RWPE2 (cell line): ENCODE measurements at regions not wholly inside any gene's neighbourhood (a gene's known extent, or its start where the extent isn't known, plus 50 kb on each side); places are given as distances from the start of the nearest gene placed in this dataset.

Source experiments
- ATAC-seq: fragments of 200-7000 bp; cut with Tn5 transposase; 3 replicates; pipeline ENCODE4 v1.9.1; 2021; ENCODE audit warnings: low read depth
- DNase-seq: peaks from one replicate; pipeline ENCODE4 v3.0.0-alpha.2; 2020; ENCODE audit warnings: low spot score
- H3K27ac ChIP-seq: fragments of 450-650 bp; 2 replicates; pipeline ENCODE4 v1.5.1; 2017; ENCODE audit warnings: mild to moderate bottlenecking; ENCODE audit not compliant: poor library complexity, severe bottlenecking
- H3K27me3 ChIP-seq: fragments of 250-450 bp; sonication (Bioruptor Pico); 2 replicates; pipeline ENCODE4 v1.5.1; 2021; ENCODE audit warnings: mild to moderate bottlenecking, moderate library complexity; ENCODE audit not compliant: insufficient read depth, poor library complexity, severe bottlenecking
- H3K36me3 ChIP-seq: fragments of 250-450 bp; sonication (Bioruptor Pico); 2 replicates; pipeline ENCODE4 v1.5.1; 2020; ENCODE audit warnings: low read depth, mild to moderate bottlenecking, moderate library complexity
- H3K4me1 ChIP-seq: fragments of 250-450 bp; sonication (Bioruptor Pico); 2 replicates; pipeline ENCODE4 v1.5.1; 2021; ENCODE audit warnings: mild to moderate bottlenecking, moderate library complexity; ENCODE audit not compliant: insufficient read depth, poor library complexity, severe bottlenecking
- H3K4me3 ChIP-seq: fragments of 250-450 bp; sonication (Bioruptor Pico); 2 replicates; pipeline ENCODE4 v1.5.1; 2021; ENCODE audit warnings: mild to moderate bottlenecking, moderate library complexity; ENCODE audit not compliant: severe bottlenecking
- H3K9me3 ChIP-seq: fragments of 250-450 bp; sonication (Bioruptor Pico); 2 replicates; pipeline ENCODE4 v1.5.1; 2021; ENCODE audit warnings: mild to moderate bottlenecking, moderate library complexity; ENCODE audit not compliant: severe bottlenecking
- CTCF ChIP-seq: fragments of 450-650 bp; IDR thresholded peaks from one replicate; pipeline ENCODE4 v1.5.1; 2017; ENCODE audit warnings: mild to moderate bottlenecking, moderate library complexity; ENCODE audit not compliant: poor library complexity, severe bottlenecking

GRCh38 chr3:10619989-10620832, 114.8 kb upstream of the ATP2B2 start:
- H3K4me1 ChIP-seq = no peaks in the 10 kb centered on the region
- no peak for TF ChIP-seq CTCF

DNA sequence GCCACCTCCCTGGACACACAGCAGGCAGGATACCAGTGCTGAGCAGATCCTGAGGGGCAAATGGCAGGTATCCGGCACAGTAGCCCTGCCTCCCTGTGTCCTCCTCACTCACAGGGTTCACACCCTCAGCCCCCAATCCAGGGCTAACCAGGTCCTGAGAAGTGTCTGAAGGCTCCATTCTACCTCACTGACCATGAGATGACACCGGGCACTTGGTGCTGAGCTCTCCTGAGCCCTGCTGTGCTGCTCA, 115.4 kb upstream of the ATP2B2 start:
- Histone ChIP-seq H3K36me3 (no peaks in the 10 kb centered on the region), H3K9me3 (no peaks in the 10 kb centered on the region), H3K27me3 (peaks cover 24% of the 10 kb centered on the region), H3K4me3 (no peak overlapping the region), H3K27ac (no peak overlapping the region), H3K4me1 (no peaks in the 10 kb centered on the region)
- no peak; the same call in 2 of the 3 replicates for ATAC-seq
- no peak for TF ChIP-seq CTCF
- DNase-seq = no peak

More at GRCh38 chr3:10619989-10620832, 114.8 kb upstream of the ATP2B2 start:
- no peak overlapping the region for H3K27ac ChIP-seq
- no peak overlapping the region for H3K4me3 ChIP-seq
- no peaks in the 10 kb centered on the region for H3K36me3 ChIP-seq
- ATAC-seq (no peak), DNase-seq (peak; percentile 28)
- H3K9me3 ChIP-seq = no peaks in the 10 kb centered on the region
- H3K27me3 ChIP-seq = peaks cover 28% of the 10 kb centered on the region

- DNase-seq (no peak), ATAC-seq (no peak)
- TF ChIP-seq CTCF = no peak
- Histone ChIP-seq H3K36me3 (no peaks in the 10 kb centered on the region), H3K4me3 (no peak overlapping the region), H3K27ac (no peak overlapping the region), H3K9me3 (no peaks in the 10 kb centered on the region), H3K4me1 (no peaks in the 10 kb centered on the region), H3K27me3 (peaks cover 4% of the 10 kb centered on the region)
Measured at GRCh38 chr3:10623578-10624275, 118.3 kb upstream of the ATP2B2 start.

DNA sequence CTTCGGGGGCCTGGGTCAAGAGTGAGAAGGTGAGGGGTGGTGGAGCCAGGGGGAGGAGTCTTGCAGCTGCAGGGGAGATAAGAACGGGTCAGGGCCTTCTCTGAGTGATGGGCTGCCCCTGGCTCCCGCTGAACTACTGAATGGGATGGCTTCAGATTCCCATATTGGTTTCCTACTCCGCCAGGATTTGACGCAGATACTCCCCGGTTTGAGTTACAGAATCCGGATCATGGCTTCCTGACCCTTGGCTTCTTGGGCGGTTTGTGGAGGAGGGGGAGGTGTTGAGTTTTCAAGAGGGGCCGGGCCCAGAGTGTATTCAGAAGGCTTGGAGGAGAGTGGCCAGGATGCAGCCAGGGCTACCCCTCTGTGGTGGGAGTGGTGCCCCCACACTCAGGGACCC, 119.9 kb upstream of the ATP2B2 start:
- no peak overlapping the region for H3K4me3 ChIP-seq
- no peak for TF ChIP-seq CTCF
- H3K36me3 ChIP-seq = no peaks in the 10 kb centered on the region
- no peaks in the 10 kb centered on the region for H3K4me1 ChIP-seq
- H3K27ac ChIP-seq = no peak overlapping the region
- no peaks in the 10 kb centered on the region for H3K9me3 ChIP-seq
- no peak for ATAC-seq
- DNase-seq = no peak
- no peaks in the 10 kb centered on the region for H3K27me3 ChIP-seq
